Epithelial cell of proximal tubule (primary cell): ENCODE measurements at regions not wholly inside any gene's neighbourhood (a gene's known extent, or its start where the extent isn't known, plus 50 kb on each side); places are given as distances from the start of the nearest gene placed in this dataset.

ENCODE experiments used
- DNase-seq: peaks from one replicate; pipeline ENCODE4 v3.0.0-alpha.2; 2011; ENCODE audit warnings: low read depth
- H3K4me3 ChIP-seq: 2 replicates; pipeline ENCODE4 v1.5.1; 2011; ENCODE audit warnings: low read depth, mild to moderate bottlenecking, low read length
- CTCF ChIP-seq: conservative IDR thresholded peaks from 2 replicates; pipeline ENCODE4 v1.5.1; 2012; ENCODE audit warnings: low read depth, mild to moderate bottlenecking, low read length

- no peak for TF ChIP-seq CTCF
- no peak for DNase-seq
Observed at GRCh38 chr13:85508683-85509329, 290.4 kb downstream of the SLITRK6 start.

GRCh38 chr13:85503797-85504196 is 295.4 kb downstream of the SLITRK6 start:
- no peak overlapping the region for H3K4me3 ChIP-seq
- no peak for TF ChIP-seq CTCF
- no peak for DNase-seq

More at GRCh38 chr13:85508683-85509329, 290.4 kb downstream of the SLITRK6 start:
- no peak overlapping the region for H3K4me3 ChIP-seq

GRCh38 chr13:85501616-85502015 is 297.6 kb downstream of the SLITRK6 start:
- DNase-seq = no peak
- no peak overlapping the region for H3K4me3 ChIP-seq
- TF ChIP-seq CTCF = no peak

GRCh38 chr13:85500696-85501256 is 298.4 kb downstream of the SLITRK6 start:
- TF ChIP-seq CTCF = no peak
- DNase-seq = no peak
- H3K4me3 ChIP-seq = no peak overlapping the region

- TF ChIP-seq CTCF = no peak
- no peak overlapping the region for H3K4me3 ChIP-seq
- DNase-seq = no peak
Observed at GRCh38 chr13:85498774-85499173, 300.4 kb downstream of the SLITRK6 start.

GRCh38 chr13:85497652-85498051 is 301.6 kb downstream of the SLITRK6 start:
- DNase-seq = no peak
- TF ChIP-seq CTCF = no peak
- H3K4me3 ChIP-seq = no peak overlapping the region

- no peak for TF ChIP-seq CTCF
- no peak overlapping the region for H3K4me3 ChIP-seq
- DNase-seq = no peak
Observed at GRCh38 chr13:85492283-85492682, 306.9 kb downstream of the SLITRK6 start.
